ENCODE measurements at regions not wholly inside any gene's neighbourhood (a gene's known extent, or its start where the extent isn't known, plus 50 kb on each side); places are given as distances from the start of the nearest gene placed in this dataset.

GRCh38 chr4:111022758-111023157 is 399.9 kb upstream of the PITX2 start:
- H3K9me3 Mint-ChIP-seq (ENCODE audit: low read depth), result no peaks in the 10 kb centered on the region
- ATAC-seq (no peak), DNase-seq (no peak)
- POLR2A ChIA-PET, result no interaction called here
- H3K4me1 Mint-ChIP-seq, result no peaks in the 10 kb centered on the region
- no peaks in the 10 kb centered on the region for H3K36me3 Mint-ChIP-seq (ENCODE audit: low read depth)
- CTCF ChIA-PET, result no interaction called here
- intact Hi-C loops (cut with DNase I, micrococcal nuclease), result no loop called here
- H3K27me3 Mint-ChIP-seq, result no peaks in the 10 kb centered on the region
- no peak overlapping the region for H3K4me3 Mint-ChIP-seq
- H3K27ac Mint-ChIP-seq, result no peak overlapping the region

GRCh38 chr4:111027526-111027925 is 404.6 kb upstream of the PITX2 start:
- DNase-seq (no peak), ATAC-seq (no peak)
- Mint-ChIP-seq H3K4me3 (no peak overlapping the region), H3K27me3 (no peaks in the 10 kb centered on the region), H3K4me1 (no peaks in the 10 kb centered on the region), H3K27ac (no peak overlapping the region), H3K9me3 (ENCODE audit: low read depth) (no peaks in the 10 kb centered on the region), H3K36me3 (ENCODE audit: low read depth) (no peaks in the 10 kb centered on the region)
- intact Hi-C loops (cut with DNase I, micrococcal nuclease), result no loop called here
- ChIA-PET CTCF (no interaction called here), POLR2A (no interaction called here)

DNA sequence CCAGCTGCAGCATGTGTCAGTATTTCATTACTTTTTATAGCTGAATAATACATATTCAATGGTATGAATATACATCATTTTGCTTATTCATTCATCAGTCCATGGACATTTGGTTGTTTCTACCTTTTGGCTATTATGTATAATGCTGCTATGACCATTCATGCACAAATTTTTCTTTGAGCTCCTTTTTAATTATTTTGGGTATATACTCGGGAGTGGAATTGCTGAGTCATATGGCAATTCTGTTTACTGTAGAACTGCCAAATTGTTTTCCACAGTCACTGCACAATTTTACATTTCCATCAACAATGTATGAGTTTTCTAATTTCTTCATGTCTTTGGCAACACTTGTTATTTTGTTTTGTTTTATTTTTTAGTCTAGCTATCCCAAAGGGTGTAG is 405.9 kb upstream of the PITX2 start:
- intact Hi-C loops (cut with DNase I, micrococcal nuclease), result no loop called here
- ChIA-PET CTCF (no interaction called here), POLR2A (no interaction called here)
- Mint-ChIP-seq H3K27ac (no peak overlapping the region), H3K27me3 (no peaks in the 10 kb centered on the region), H3K9me3 (ENCODE audit: low read depth) (no peaks in the 10 kb centered on the region), H3K36me3 (ENCODE audit: low read depth) (no peaks in the 10 kb centered on the region), H3K4me3 (no peak overlapping the region), H3K4me1 (no peaks in the 10 kb centered on the region)
- ATAC-seq (no peak), DNase-seq (no peak)

DNA sequence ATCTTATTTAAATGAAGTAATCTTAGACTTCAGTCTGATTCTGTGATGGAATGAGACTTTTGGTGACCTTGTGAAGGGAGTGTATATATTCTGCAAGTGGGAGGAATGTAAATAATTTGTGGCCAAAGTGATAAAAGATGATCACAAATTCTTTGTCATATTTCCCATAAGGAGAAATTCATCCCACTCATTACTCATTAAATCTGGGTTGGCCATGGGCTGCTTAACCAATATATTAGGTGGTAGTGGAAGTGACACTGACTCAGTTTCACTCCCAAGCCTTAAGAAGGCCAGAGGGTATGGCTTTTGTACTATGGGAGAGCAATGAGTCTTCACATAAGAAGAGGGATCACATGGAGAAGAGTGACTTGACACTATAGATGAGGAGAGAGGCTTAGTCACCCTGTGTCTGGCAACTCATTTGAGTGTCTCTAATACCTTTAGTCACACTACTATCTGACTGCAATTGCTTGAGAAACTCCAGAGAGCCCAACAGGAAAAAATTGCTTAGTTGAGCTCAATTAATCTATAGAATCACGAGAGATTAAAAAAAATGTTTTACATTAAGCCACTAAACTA is 408.2 kb upstream of the PITX2 start:
- ChIA-PET CTCF (no interaction called here), POLR2A (no interaction called here)
- ATAC-seq (no peak), DNase-seq (no peak)
- H3K4me3 Mint-ChIP-seq, result no peak overlapping the region
- intact Hi-C loops (cut with DNase I, micrococcal nuclease), result no loop called here
- no peaks in the 10 kb centered on the region for H3K4me1 Mint-ChIP-seq
- no peak overlapping the region for H3K27ac Mint-ChIP-seq
- no peaks in the 10 kb centered on the region for H3K36me3 Mint-ChIP-seq (ENCODE audit: low read depth)
- H3K9me3 Mint-ChIP-seq (ENCODE audit: low read depth), result no peaks in the 10 kb centered on the region
- no peaks in the 10 kb centered on the region for H3K27me3 Mint-ChIP-seq

- no peaks in the 10 kb centered on the region for H3K27me3 Mint-ChIP-seq
- H3K4me1 Mint-ChIP-seq, result no peaks in the 10 kb centered on the region
- DNase-seq (no peak), ATAC-seq (no peak)
- intact Hi-C loops (cut with DNase I, micrococcal nuclease), result no loop called here
- ChIA-PET POLR2A (no interaction called here), CTCF (no interaction called here)
- H3K9me3 Mint-ChIP-seq (ENCODE audit: low read depth), result no peaks in the 10 kb centered on the region
- no peak overlapping the region for H3K27ac Mint-ChIP-seq
- H3K4me3 Mint-ChIP-seq, result no peak overlapping the region
- no peaks in the 10 kb centered on the region for H3K36me3 Mint-ChIP-seq (ENCODE audit: low read depth)
These were observed 408.7 kb upstream of the PITX2 start for GRCh38 chr4:111031596-111031995.

- ChIA-PET POLR2A (no interaction called here), CTCF (no interaction called here)
- Mint-ChIP-seq H3K4me1 (no peaks in the 10 kb centered on the region), H3K4me3 (no peak overlapping the region), H3K36me3 (ENCODE audit: low read depth) (no peaks in the 10 kb centered on the region), H3K27ac (no peak overlapping the region), H3K27me3 (no peaks in the 10 kb centered on the region), H3K9me3 (ENCODE audit: low read depth) (no peaks in the 10 kb centered on the region)
- ATAC-seq, result no peak
- intact Hi-C loops (cut with DNase I, micrococcal nuclease), result no loop called here
- no peak for DNase-seq
These were observed 414.9 kb upstream of the PITX2 start for GRCh38 chr4:111037591-111038360.

GRCh38 chr4:111040904-111041303 is 418.0 kb upstream of the PITX2 start:
- Mint-ChIP-seq H3K9me3 (ENCODE audit: low read depth) (no peaks in the 10 kb centered on the region), H3K4me1 (no peaks in the 10 kb centered on the region), H3K36me3 (ENCODE audit: low read depth) (no peaks in the 10 kb centered on the region), H3K4me3 (no peak overlapping the region), H3K27me3 (no peaks in the 10 kb centered on the region), H3K27ac (no peak overlapping the region)
- no peak for DNase-seq
- ChIA-PET CTCF (no interaction called here), POLR2A (no interaction called here)
- no peak for ATAC-seq
- intact Hi-C loops (cut with DNase I, micrococcal nuclease), result no loop called here

GRCh38 chr4:111043286-111043685 is 420.4 kb upstream of the PITX2 start:
- Mint-ChIP-seq H3K4me1 (no peaks in the 10 kb centered on the region), H3K36me3 (ENCODE audit: low read depth) (no peaks in the 10 kb centered on the region), H3K27me3 (no peaks in the 10 kb centered on the region), H3K4me3 (no peak overlapping the region), H3K27ac (no peak overlapping the region), H3K9me3 (ENCODE audit: low read depth) (no peaks in the 10 kb centered on the region)
- ATAC-seq, result no peak
- POLR2A ChIA-PET, result no interaction called here
- CTCF ChIA-PET, result no interaction called here
- no peak for DNase-seq
- intact Hi-C loops (cut with DNase I, micrococcal nuclease), result no loop called here

GRCh38 chr4:111045992-111046391 is 423.1 kb upstream of the PITX2 start:
- ChIA-PET CTCF (no interaction called here), POLR2A (no interaction called here)
- H3K27me3 Mint-ChIP-seq, result no peaks in the 10 kb centered on the region
- intact Hi-C loops (cut with DNase I, micrococcal nuclease), result no loop called here
- H3K4me3 Mint-ChIP-seq, result no peak overlapping the region
- no peaks in the 10 kb centered on the region for H3K36me3 Mint-ChIP-seq (ENCODE audit: low read depth)
- no peaks in the 10 kb centered on the region for H3K4me1 Mint-ChIP-seq
- no peak for ATAC-seq
- no peak overlapping the region for H3K27ac Mint-ChIP-seq
- peaks cover 4% of the 10 kb centered on the region for H3K9me3 Mint-ChIP-seq (ENCODE audit: low read depth)
- DNase-seq, result no peak

DNA sequence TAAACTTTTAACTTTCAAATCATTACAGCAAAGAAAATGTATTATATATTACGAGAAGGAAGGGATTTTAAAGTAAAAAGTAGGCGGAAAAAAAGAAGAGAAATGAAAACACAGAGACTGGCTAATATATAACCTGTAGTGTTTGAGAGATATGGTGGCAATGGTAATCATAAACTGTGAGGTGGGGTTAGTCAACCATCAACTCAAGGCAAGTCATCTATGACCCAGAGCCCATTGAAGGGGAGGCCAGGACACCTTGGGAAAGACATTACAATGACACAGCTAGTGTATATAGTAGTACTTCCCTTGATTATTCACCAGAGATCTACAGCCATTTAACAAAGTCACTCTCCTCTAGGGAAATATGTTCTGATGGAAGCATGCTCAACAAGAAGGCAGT is 423.9 kb upstream of the PITX2 start:
- Mint-ChIP-seq H3K4me3 (no peak overlapping the region), H3K27me3 (no peaks in the 10 kb centered on the region), H3K27ac (no peak overlapping the region), H3K36me3 (ENCODE audit: low read depth) (no peaks in the 10 kb centered on the region), H3K4me1 (no peaks in the 10 kb centered on the region), H3K9me3 (ENCODE audit: low read depth) (peaks cover 9% of the 10 kb centered on the region)
- POLR2A ChIA-PET, result no interaction called here
- ATAC-seq (no peak), DNase-seq (no peak)
- intact Hi-C loops (cut with DNase I, micrococcal nuclease), result no loop called here
- CTCF ChIA-PET, result no interaction called here

- Mint-ChIP-seq H3K4me3 (no peak overlapping the region), H3K9me3 (ENCODE audit: low read depth) (peaks cover 15% of the 10 kb centered on the region), H3K27ac (no peak overlapping the region), H3K4me1 (no peaks in the 10 kb centered on the region), H3K36me3 (ENCODE audit: low read depth) (no peaks in the 10 kb centered on the region), H3K27me3 (no peaks in the 10 kb centered on the region)
- intact Hi-C loops (cut with DNase I, micrococcal nuclease), result no loop called here
- ChIA-PET CTCF (no interaction called here), POLR2A (no interaction called here)
- DNase-seq, result no peak
- no peak for ATAC-seq
These were observed 425.4 kb upstream of the PITX2 start for GRCh38 chr4:111048316-111048715.

DNA sequence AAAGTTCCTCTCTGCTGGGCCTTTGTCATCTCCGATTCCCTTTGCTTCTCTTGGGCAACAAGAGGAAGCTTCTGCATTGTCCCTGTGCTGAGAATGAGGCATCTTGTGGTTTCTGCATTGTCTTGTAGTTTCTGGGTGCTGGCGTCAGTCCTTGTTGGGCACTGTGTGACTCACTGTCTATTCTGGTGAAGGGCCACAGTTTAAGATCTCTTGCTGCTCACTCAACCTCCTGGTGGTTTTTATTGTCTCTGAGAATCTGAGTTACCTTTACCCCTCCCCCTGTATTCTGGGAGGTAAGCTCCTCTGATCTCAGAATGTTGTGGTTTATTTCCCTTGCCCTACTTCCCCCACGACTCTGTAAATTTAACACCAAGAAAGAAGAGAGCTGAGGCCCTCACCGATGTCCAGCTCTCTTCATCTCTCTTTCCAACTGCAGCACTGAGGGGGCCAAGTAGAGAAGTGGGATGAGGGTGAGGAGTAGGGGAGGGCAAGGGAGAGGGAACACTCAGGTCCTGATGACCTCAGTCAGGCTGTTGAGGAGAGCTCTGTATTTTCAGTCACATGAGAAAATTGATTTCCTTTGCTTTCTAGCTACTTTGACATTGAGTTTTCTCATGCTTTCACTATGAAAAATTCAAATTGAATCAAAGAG is 441.6 kb upstream of the PITX2 start:
- DNase-seq (no peak), ATAC-seq (no peak)
- Mint-ChIP-seq H3K4me1 (no peaks in the 10 kb centered on the region), H3K36me3 (ENCODE audit: low read depth) (no peaks in the 10 kb centered on the region), H3K27me3 (no peaks in the 10 kb centered on the region), H3K9me3 (ENCODE audit: low read depth) (no peaks in the 10 kb centered on the region), H3K4me3 (no peak overlapping the region), H3K27ac (no peak overlapping the region)
- ChIA-PET CTCF (no interaction called here), POLR2A (no interaction called here)
- intact Hi-C loops (cut with DNase I, micrococcal nuclease), result no loop called here
